HCT116 (cell line): ENCODE measurements at regions not wholly inside any gene's neighbourhood (a gene's known extent, or its start where the extent isn't known, plus 50 kb on each side); places are given as distances from the start of the nearest gene placed in this dataset.

Experiments used
- ATAC-seq: fragments of 200-7000 bp; cut with Tn5 transposase; 2 replicates; pipeline ENCODE4 v1.9.1; 2020; ENCODE audit warnings: mild to moderate bottlenecking, moderate library complexity
- BruUV-seq: library from RNA; stranded (reverse); fragments of 400-500 nt; replicated peaks from 2 replicates; lab custom pipeline; 2021; lab: Mats Ljungman, UMichigan
- CTCF ChIA-PET: fragments of 300-600 bp; sonication (Branson Sonifier 250); formaldehyde crosslinking; loops from one replicate; lab custom pipeline; 2021; ENCODE audit warnings: antibody characterized with exemption; lab: Charles Lee
- POLR2A ChIA-PET: fragments of 300-600, 350-600 bp; sonication (Branson Sonifier 250); formaldehyde crosslinking; loops from one replicate; lab custom pipeline; 2021; ENCODE audit warnings: antibody characterized with exemption; lab: Charles Lee
- RAD21 ChIA-PET, 2 experiments: fragments of 300-600 bp; sonication (Branson Sonifier 250); formaldehyde crosslinking; loops; one replicate each; lab custom pipeline; 2023; ENCODE audit warnings: low total read pairs in 2 of 2; ENCODE audit not compliant: uncharacterized antibody in 2 of 2, unreplicated experiment in 2 of 2, low non-redundant PET in 1 of 2; lab: Charles Lee
- DNase-seq: peaks from one replicate; pipeline ENCODE4 v3.0.0-alpha.2; 2010; ENCODE audit warnings: low read depth, low spot score
- H2AFZ ChIP-seq: fragments of 200-600 bp; shearing (Covaris generic), sonication (generic); 2 replicates; pipeline ENCODE4 v1.6.1; 2017; ENCODE audit warnings: low read depth, mixed run types, mixed read lengths, antibody characterized with exemption, low read length; ENCODE audit not compliant: poor library complexity, severe bottlenecking
- H3K27ac ChIP-seq: 2 replicates; pipeline ENCODE4 v1.5.1; 2012; ENCODE audit warnings: low read depth, low read length
- H3K27me3 ChIP-seq: fragments of 200-600 bp; sonication (generic); 2 replicates; pipeline ENCODE4 v1.6.1; 2016; ENCODE audit warnings: mixed run types, low read length, mixed read lengths; ENCODE audit not compliant: insufficient read depth
- H3K36me3 ChIP-seq, 2 experiments: fragments of 200-500 bp in 1 of 2; fragments of 200-600 bp in 1 of 2; sonication (Bioruptor generic) in 1 of 2; sonication (generic) in 1 of 2; 2 replicates each; pipeline versions ENCODE4 v1.5.1 to v1.6.1; 2014 to 2016; ENCODE audit warnings: low read length in 2 of 2, inconsistent platforms in 1 of 2, mixed read lengths in 1 of 2, mixed run types in 1 of 2; ENCODE audit not compliant: insufficient read depth in 2 of 2, control insufficient read depth in 1 of 2
- H3K4me1 ChIP-seq, 2 experiments: fragments of 200-600 bp in 1 of 2; sonication (generic) in 1 of 2; 2 replicates each; pipeline versions ENCODE4 v1.5.1 to v1.6.1; 2012 to 2017; ENCODE audit warnings: low read length in 2 of 2, inconsistent platforms in 1 of 2, mild to moderate bottlenecking in 1 of 2, mixed read lengths in 1 of 2, mixed run types in 1 of 2, moderate library complexity in 1 of 2; ENCODE audit not compliant: insufficient read depth in 2 of 2, control insufficient read depth in 1 of 2
- H3K4me2 ChIP-seq: fragments of 200-600 bp; sonication (generic); 2 replicates; pipeline ENCODE4 v1.6.1; 2017; ENCODE audit warnings: mixed run types, low read length, mixed read lengths
- H3K4me3 ChIP-seq, 2 experiments: fragments of 200-600 bp in 1 of 2; sonication (generic) in 1 of 2; replicated peaks in 1 of 2; 2 replicates each; pipeline ENCODE4 v1.5.1; 2011 to 2016; ENCODE audit warnings: low read length in 2 of 2, control low read depth in 1 of 2, low read depth in 1 of 2, mild to moderate bottlenecking in 1 of 2, mixed read lengths in 1 of 2, mixed run types in 1 of 2
- H3K79me2 ChIP-seq: fragments of 200-600 bp; sonication (generic); 2 replicates; pipeline ENCODE4 v1.6.1; 2017; ENCODE audit warnings: mild to moderate bottlenecking, mixed run types, low read length, moderate library complexity, mixed read lengths; ENCODE audit not compliant: insufficient read depth
- H3K9ac ChIP-seq: fragments of 200-600 bp; sonication (generic); 2 replicates; pipeline ENCODE4 v1.6.1; 2016; ENCODE audit warnings: low read length, mixed read lengths
- H3K9me2 ChIP-seq: fragments of 200-600 bp; sonication (generic), shearing (Covaris generic); 2 replicates; pipeline ENCODE4 v1.6.1; 2017; ENCODE audit warnings: mixed run types, mild to moderate bottlenecking, moderate library complexity; ENCODE audit not compliant: insufficient read depth
- H3K9me3 ChIP-seq, 2 experiments: fragments of 200-500 bp in 1 of 2; fragments of 200-600 bp in 1 of 2; sonication (Bioruptor generic) in 1 of 2; sonication (generic) in 1 of 2; 2 replicates each; pipeline ENCODE4 v1.6.1; 2014 to 2017; ENCODE audit warnings: low read length in 2 of 2, mixed read lengths in 2 of 2, inconsistent platforms in 1 of 2, low read depth in 1 of 2, mild to moderate bottlenecking in 1 of 2, mixed run types in 1 of 2, moderate library complexity in 1 of 2; ENCODE audit not compliant: control insufficient read depth in 1 of 2, insufficient read depth in 1 of 2
- H4K20me1 ChIP-seq: fragments of 200-600 bp; sonication (generic), shearing (Covaris generic); 2 replicates; pipeline ENCODE4 v1.6.1; 2017; ENCODE audit warnings: mixed run types, mild to moderate bottlenecking, moderate library complexity; ENCODE audit not compliant: insufficient read depth
- ATF3 ChIP-seq: IDR thresholded peaks from 2 replicates; pipeline ENCODE4 v1.6.1; 2012
- CBX3 ChIP-seq: IDR thresholded peaks from 2 replicates; pipeline ENCODE4 v1.6.1; 2012; ENCODE audit warnings: low read depth
- CEBPB ChIP-seq: IDR thresholded peaks from 2 replicates; pipeline ENCODE4 v1.6.1; 2012; ENCODE audit warnings: low read depth
- CTCF ChIP-seq, 3 experiments: fragments of 200-600 bp in 1 of 3; sonication (generic) in 1 of 3; IDR thresholded peaks in 2 of 3; conservative IDR thresholded peaks in 1 of 3; 2 replicates each; pipeline ENCODE4 v1.5.1; 2012 to 2017; ENCODE audit warnings: low read depth in 2 of 3, low read length in 2 of 3, antibody characterized with exemption in 1 of 3, borderline replicate concordance in 1 of 3, control low read depth in 1 of 3, mild to moderate bottlenecking in 1 of 3, mixed read lengths in 1 of 3, mixed run types in 1 of 3, moderate library complexity in 1 of 3; ENCODE audit not compliant: insufficient read depth in 1 of 3
- EGR1 ChIP-seq: IDR thresholded peaks from 2 replicates; pipeline ENCODE4 v1.6.1; 2012; ENCODE audit warnings: low read depth
- ELF1 ChIP-seq: IDR thresholded peaks from 2 replicates; pipeline ENCODE4 v1.6.1; 2012; ENCODE audit warnings: low read depth, borderline replicate concordance
- EZH2 ChIP-seq: fragments of 200-600 bp; sonication (generic); IDR thresholded peaks from 2 replicates; pipeline ENCODE4 v1.6.1; 2017; ENCODE audit warnings: antibody characterized with exemption, mixed run types
- EZH2phosphoT487 ChIP-seq: fragments of 200-600 bp; IDR thresholded peaks from 2 replicates; pipeline ENCODE4 v1.6.1; 2018; ENCODE audit warnings: antibody characterized with exemption, borderline replicate concordance
- FOSL1 ChIP-seq: IDR thresholded peaks from 2 replicates; pipeline ENCODE4 v1.6.1; 2012; ENCODE audit warnings: low read depth
- JUND ChIP-seq: IDR thresholded peaks from 2 replicates; pipeline ENCODE4 v1.6.1; 2012
- POLR2A ChIP-seq: IDR thresholded peaks from 2 replicates; pipeline ENCODE4 v1.7.0; 2011; ENCODE audit warnings: borderline replicate concordance; ENCODE audit not compliant: insufficient read depth, insufficient read length; ENCODE audit errors: extremely low read depth
- POLR2AphosphoS5 ChIP-seq: IDR thresholded peaks from 2 replicates; pipeline ENCODE4 v1.6.1; 2011; ENCODE audit warnings: mild to moderate bottlenecking, low read depth, low read length, moderate library complexity
- RAD21 ChIP-seq: IDR thresholded peaks from 2 replicates; pipeline ENCODE4 v1.6.1; 2012; ENCODE audit warnings: low read depth, mild to moderate bottlenecking
- SIN3A ChIP-seq: IDR thresholded peaks from 2 replicates; pipeline ENCODE4 v1.6.1; 2012; ENCODE audit warnings: low read depth
- SP1 ChIP-seq: IDR thresholded peaks from 2 replicates; pipeline ENCODE4 v1.6.1; 2012; ENCODE audit warnings: low read depth
- SRF ChIP-seq: IDR thresholded peaks from 2 replicates; pipeline ENCODE4 v1.6.1; 2012; ENCODE audit warnings: low read depth
- TCF7L2 ChIP-seq: IDR thresholded peaks from 2 replicates; pipeline ENCODE4 v1.7.0; 2011; ENCODE audit warnings: borderline replicate concordance, inconsistent platforms; ENCODE audit not compliant: insufficient read depth, insufficient read length; ENCODE audit errors: extremely low read depth
- YY1 ChIP-seq: IDR thresholded peaks from 2 replicates; pipeline ENCODE4 v1.6.1; 2011; ENCODE audit warnings: low read length, low read depth, moderate library complexity, mild to moderate bottlenecking; ENCODE audit not compliant: insufficient replicate concordance; ENCODE audit errors: extremely low read depth
- ZBTB33 ChIP-seq: IDR thresholded peaks from 2 replicates; pipeline ENCODE4 v1.6.1; 2011; ENCODE audit warnings: mild to moderate bottlenecking, low read length, moderate library complexity; ENCODE audit not compliant: insufficient replicate concordance; ENCODE audit errors: extremely low read depth
- ZFX ChIP-seq: fragments of 450-650 bp; IDR thresholded peaks from 2 replicates; pipeline ENCODE4 v1.6.1; 2017
- intact Hi-C: fragments of 100-400 bp; cut with micrococcal nuclease; formaldehyde crosslinking; loops from 2 replicates; pipeline ENCODE4 v1.10.0; 2022

DNA sequence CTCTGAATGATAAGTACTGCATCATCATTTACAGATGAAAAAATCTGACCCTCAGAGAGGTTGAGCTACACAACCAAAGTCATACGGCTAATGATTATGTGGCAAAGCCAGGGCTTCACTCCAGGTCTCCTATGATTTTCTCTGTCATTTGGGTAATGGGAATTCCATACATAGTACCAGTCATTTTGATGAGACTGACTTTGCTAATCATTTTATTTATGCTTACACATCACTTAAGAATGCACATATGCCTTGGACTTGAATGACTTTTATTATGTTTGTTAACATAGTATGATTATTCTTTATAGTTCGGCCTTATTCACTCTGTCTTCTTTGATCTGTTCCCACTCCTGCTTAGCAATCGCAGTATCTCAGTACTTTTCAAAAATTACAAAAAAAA is 255.1 kb upstream of the GPRIN3 start:
- Histone ChIP-seq H3K27me3 (no peaks in the 10 kb centered on the region), H3K4me1 (no peaks in the 10 kb centered on the region), H2AFZ (no peak overlapping the region), H3K9ac (no peak overlapping the region), H3K4me2 (no peak overlapping the region), H3K79me2 (no peaks in the 10 kb centered on the region), H3K36me3 (no peaks in the 10 kb centered on the region), H3K9me2 (no peaks in the 10 kb centered on the region), H3K4me3 (no peak overlapping the region), H4K20me1 (no peaks in the 10 kb centered on the region), H3K27ac (no peak overlapping the region), H3K9me3 (no peaks in the 10 kb centered on the region)
- ATAC-seq (no peak), DNase-seq (no peak)
- CTCF ChIA-PET: no interaction called here
- intact Hi-C loops: no loop called here
- TF ChIP-seq YY1 (no peak), ATF3 (no peak), ZFX (no peak), JUND (no peak), SRF (no peak), POLR2AphosphoS5 (no peak), CEBPB (no peak), POLR2A (no peak), EZH2phosphoT487 (no peak), CTCF (IDR thresholded peaks at IDR 0.05 in 2 of 3, conservative IDR thresholded peaks at IDR 0.05 in 1 of 3; ENCODE audit: borderline replicate concordance in 1 of 3, insufficient read depth in 1 of 3, low read depth in 2 of 3, low read length in 2 of 3) (no peak), ZBTB33 (no peak), FOSL1 (no peak), CBX3 (no peak), EGR1 (no peak), TCF7L2 (no peak), RAD21 (no peak), SIN3A (no peak), ELF1 (no peak), EZH2 (no peak), SP1 (no peak)
- POLR2A ChIA-PET: no interaction called here
- BruUV-seq: no TSS peak
- RAD21 ChIA-PET: no interaction called here
